ENCODE measurements at regions not wholly inside any gene's neighbourhood (a gene's known extent, or its start where the extent isn't known, plus 50 kb on each side); places are given as distances from the start of the nearest gene placed in this dataset.

DNA sequence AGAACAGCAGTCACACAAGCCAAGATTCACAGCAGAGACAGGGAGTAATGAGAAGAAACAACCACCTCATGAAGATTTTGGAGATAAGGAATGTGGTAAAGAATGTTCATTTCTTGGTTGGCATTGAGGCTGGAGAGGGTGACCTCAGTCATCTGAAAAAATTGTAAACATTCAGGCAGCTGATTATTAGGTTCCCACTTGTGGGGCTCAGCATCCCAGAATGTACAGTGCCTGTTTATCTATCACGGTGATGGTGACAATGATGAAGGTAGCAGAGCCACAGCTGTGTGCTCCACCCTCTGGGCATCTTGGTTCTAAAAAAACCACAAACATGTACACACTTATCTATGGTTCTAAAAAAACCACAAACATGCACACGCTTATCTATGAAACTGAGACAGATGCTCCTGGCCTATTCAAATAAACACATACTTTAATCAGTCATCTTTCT, 143.9 kb upstream of the MOCS2 start:
- Histone ChIP-seq H3K36me3 (no peaks in the 10 kb centered on the region), H3K27ac (no peak overlapping the region), H3K9me3 (no peaks in the 10 kb centered on the region), H3K27me3 (no peaks in the 10 kb centered on the region), H3K4me1 (no peaks in the 10 kb centered on the region), H3K4me3 (no peak overlapping the region)
- no peak for ATAC-seq
- intact Hi-C loops (cut with DNase I), result no loop called here
- WGBS, 2 donors, result 42 to 45% methylated on average over 2 of the region's 2 CpGs
- TF ChIP-seq, protein P1, sequence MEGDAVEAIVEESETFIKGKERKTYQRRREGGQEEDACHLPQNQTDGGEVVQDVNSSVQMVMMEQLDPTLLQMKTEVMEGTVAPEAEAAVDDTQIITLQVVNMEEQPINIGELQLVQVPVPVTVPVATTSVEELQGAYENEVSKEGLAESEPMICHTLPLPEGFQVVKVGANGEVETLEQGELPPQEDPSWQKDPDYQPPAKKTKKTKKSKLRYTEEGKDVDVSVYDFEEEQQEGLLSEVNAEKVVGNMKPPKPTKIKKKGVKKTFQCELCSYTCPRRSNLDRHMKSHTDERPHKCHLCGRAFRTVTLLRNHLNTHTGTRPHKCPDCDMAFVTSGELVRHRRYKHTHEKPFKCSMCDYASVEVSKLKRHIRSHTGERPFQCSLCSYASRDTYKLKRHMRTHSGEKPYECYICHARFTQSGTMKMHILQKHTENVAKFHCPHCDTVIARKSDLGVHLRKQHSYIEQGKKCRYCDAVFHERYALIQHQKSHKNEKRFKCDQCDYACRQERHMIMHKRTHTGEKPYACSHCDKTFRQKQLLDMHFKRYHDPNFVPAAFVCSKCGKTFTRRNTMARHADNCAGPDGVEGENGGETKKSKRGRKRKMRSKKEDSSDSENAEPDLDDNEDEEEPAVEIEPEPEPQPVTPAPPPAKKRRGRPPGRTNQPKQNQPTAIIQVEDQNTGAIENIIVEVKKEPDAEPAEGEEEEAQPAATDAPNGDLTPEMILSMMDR (IDR thresholded peaks at IDR 0.05), result no peak
- DNase-seq, result no peak
- FAIRE-seq, result no peak

DNA sequence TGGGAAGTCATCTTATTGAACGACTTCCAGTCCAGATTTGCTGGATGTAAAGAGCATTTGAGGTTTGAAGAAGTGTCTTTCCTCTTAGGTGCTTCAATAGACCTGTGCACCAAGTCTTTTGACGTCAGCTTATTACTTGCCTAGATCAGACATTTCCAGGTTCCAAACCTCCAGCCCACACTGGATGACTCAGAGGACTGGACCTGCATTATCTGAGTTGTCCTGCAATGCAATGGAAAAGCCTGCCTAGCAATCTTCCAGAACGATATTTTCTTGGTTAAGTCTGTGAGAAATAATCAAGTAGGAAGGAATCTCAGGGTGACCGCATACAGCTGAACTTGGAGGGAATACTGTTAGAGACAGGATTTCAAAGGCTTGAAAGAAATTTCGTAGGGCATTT, 147.2 kb upstream of the MOCS2 start:
- no peak for ATAC-seq
- Histone ChIP-seq H3K27me3 (no peaks in the 10 kb centered on the region), H3K4me3 (no peak overlapping the region), H3K4me1 (no peaks in the 10 kb centered on the region), H3K9me3 (no peaks in the 10 kb centered on the region), H3K27ac (no peak overlapping the region), H3K36me3 (no peaks in the 10 kb centered on the region)
- FAIRE-seq, result no peak
- TF ChIP-seq, protein P1 (IDR thresholded peaks at IDR 0.05), result no peak
- WGBS, 2 donors, result 44 to 55% methylated on average over 5 of the region's 5 CpGs
- intact Hi-C loops (cut with DNase I), result no loop called here
- DNase-seq, result no peak

DNA sequence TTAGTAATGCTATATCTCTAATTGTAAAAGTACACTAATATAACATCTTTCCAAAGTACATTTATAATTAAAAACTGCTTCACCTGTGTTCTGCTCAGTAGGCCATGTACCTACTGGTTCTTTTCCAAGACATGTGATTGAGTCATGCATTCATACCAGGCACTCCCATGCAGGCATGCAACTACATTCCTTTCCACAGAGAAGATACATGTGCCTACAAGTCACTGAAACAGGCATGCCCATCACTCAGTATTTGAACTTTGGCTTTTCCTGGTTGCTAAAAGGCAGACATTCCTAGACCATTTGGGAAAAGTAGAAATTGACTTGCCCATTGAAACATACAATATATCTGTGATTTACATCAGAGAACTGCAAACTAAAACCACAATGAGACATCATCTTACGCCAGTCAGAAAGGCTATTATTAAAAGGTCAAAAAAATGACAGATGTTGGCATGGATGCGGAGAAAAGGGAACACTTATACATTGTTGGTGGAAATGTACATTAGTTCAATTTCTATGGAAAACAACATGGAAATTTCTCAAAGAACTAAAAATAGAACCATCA, 148.3 kb upstream of the MOCS2 start:
- intact Hi-C loops (cut with DNase I), result no loop called here
- WGBS, 2 donors, result 86 to 91% methylated on average over 2 of the region's 2 CpGs
- no peaks in the 10 kb centered on the region for H3K27me3 ChIP-seq
- no peaks in the 10 kb centered on the region for H3K9me3 ChIP-seq
- H3K4me3 ChIP-seq, result no peak overlapping the region
- DNase-seq (no peak), FAIRE-seq (no peak), ATAC-seq (no peak)
- no peak overlapping the region for H3K27ac ChIP-seq
- no peaks in the 10 kb centered on the region for H3K4me1 ChIP-seq
- TF ChIP-seq, protein P1 (IDR thresholded peaks at IDR 0.05), result no peak
- H3K36me3 ChIP-seq, result no peaks in the 10 kb centered on the region

DNA sequence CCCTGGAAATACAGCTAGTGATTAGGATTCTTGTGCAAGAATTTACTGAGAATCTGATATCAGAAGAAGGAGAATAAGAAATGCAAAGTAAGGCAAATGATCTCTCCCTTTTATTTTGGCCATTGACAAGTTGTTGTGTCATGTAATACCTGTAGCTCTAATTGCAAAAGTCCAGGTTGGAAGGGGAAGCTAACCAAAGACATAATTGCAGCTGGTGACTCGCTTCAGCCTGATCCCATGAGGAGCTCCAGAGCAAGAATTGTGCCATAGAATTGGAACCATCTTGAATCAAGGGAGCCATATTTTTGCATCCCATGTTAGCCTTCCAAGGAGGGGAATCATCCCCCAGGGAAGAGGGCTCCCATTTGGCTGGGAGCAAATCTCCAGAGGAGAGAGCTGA, 149.6 kb upstream of the MOCS2 start:
- TF ChIP-seq, protein P1 (IDR thresholded peaks at IDR 0.05), result no peak
- intact Hi-C loops (cut with DNase I), result no loop called here
- FAIRE-seq (no peak), DNase-seq (no peak), ATAC-seq (no peak)
- WGBS, 2 donors, result 72 to 74% methylated on average over 1 of the region's 1 CpG
- Histone ChIP-seq H3K4me3 (no peak overlapping the region), H3K4me1 (no peaks in the 10 kb centered on the region), H3K9me3 (no peaks in the 10 kb centered on the region), H3K36me3 (no peaks in the 10 kb centered on the region), H3K27me3 (no peaks in the 10 kb centered on the region), H3K27ac (no peak overlapping the region)

DNA sequence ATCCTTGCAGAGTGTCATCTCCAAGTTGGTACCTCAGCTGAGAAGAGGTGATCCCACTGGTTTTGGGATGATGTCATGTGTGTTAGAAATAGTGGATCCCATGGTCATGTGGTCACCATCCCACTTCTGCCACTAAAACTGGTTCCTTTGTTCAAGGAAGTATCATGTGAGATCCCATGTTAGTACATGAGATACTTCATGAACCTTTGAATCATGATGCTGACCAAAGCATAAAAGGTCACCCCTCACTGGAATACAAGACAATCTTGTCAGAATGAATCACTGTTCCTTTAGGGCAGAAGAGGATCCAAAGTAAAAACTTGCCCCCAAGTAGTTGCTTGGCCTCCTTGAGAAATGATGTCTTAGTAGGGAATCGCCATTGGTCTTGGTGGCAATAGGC, 150.9 kb upstream of the MOCS2 start:
- TF ChIP-seq, protein P1 (IDR thresholded peaks at IDR 0.05), result no peak
- ATAC-seq (no peak), FAIRE-seq (no peak), DNase-seq (no peak)
- Histone ChIP-seq H3K9me3 (no peaks in the 10 kb centered on the region), H3K4me1 (no peaks in the 10 kb centered on the region), H3K4me3 (no peak overlapping the region), H3K36me3 (no peaks in the 10 kb centered on the region), H3K27me3 (no peaks in the 10 kb centered on the region), H3K27ac (no peak overlapping the region)
- intact Hi-C loops (cut with DNase I), result no loop called here
- WGBS, 2 donors, result 59 to 71% methylated on average over 1 of the region's 1 CpG
